SK-N-MC (cell line): ENCODE measurements at regions not wholly inside any gene's neighbourhood (a gene's known extent, or its start where the extent isn't known, plus 50 kb on each side); places are given as distances from the start of the nearest gene placed in this dataset.
"Not testable (repeated sequence)": the region's sequence is repeated elsewhere in the genome, so short reads cannot be mapped to it uniquely, and the experiment has no call there.

ENCODE experiments used
- DNase-seq: peaks from one replicate; pipeline ENCODE4 v3.0.0-alpha.2; 2011; ENCODE audit warnings: low read depth, low spot score
- H3K27ac ChIP-seq: fragments of 200-600 bp; sonication (generic); 2 replicates; pipeline ENCODE4 v1.5.1; 2016; ENCODE audit warnings: mixed run types
- H3K36me3 ChIP-seq: fragments of 200-600 bp; sonication (generic); 2 replicates; pipeline ENCODE4 v1.6.1; 2017; ENCODE audit warnings: antibody characterized with exemption, low read length, mixed read lengths; ENCODE audit not compliant: insufficient read depth
- H3K4me3 ChIP-seq: fragments of 200-600 bp; sonication (generic); 2 replicates; pipeline ENCODE4 v1.5.1; 2016
- H3K9ac ChIP-seq: fragments of 200-600 bp; sonication (generic); 2 replicates; pipeline ENCODE4 v1.8.0; 2017; ENCODE audit warnings: mixed run types, mixed read lengths; ENCODE audit not compliant: insufficient read length
- H3K9me3 ChIP-seq: fragments of 200-600 bp; sonication (generic); 2 replicates; pipeline ENCODE4 v1.6.1; 2017; ENCODE audit warnings: low read depth, mild to moderate bottlenecking, antibody characterized with exemption, low read length, moderate library complexity, mixed read lengths
- EZH2 ChIP-seq: fragments of 200-600 bp; sonication (generic); IDR thresholded peaks from one replicate; pipeline ENCODE4 v1.6.1; 2017; ENCODE audit warnings: antibody characterized with exemption
- FOXP2 ChIP-seq: optimal IDR thresholded peaks from 2 replicates; pipeline ENCODE3; 2011; ENCODE audit warnings: mild to moderate bottlenecking, moderate library complexity; ENCODE audit not compliant: insufficient read depth; ENCODE audit errors: extremely low read length, control extremely low read depth
- POLR2AphosphoS5 ChIP-seq: IDR thresholded peaks from 2 replicates; pipeline ENCODE4 v1.6.1; 2012; ENCODE audit warnings: mild to moderate bottlenecking, low read depth, low read length, borderline replicate concordance

DNA sequence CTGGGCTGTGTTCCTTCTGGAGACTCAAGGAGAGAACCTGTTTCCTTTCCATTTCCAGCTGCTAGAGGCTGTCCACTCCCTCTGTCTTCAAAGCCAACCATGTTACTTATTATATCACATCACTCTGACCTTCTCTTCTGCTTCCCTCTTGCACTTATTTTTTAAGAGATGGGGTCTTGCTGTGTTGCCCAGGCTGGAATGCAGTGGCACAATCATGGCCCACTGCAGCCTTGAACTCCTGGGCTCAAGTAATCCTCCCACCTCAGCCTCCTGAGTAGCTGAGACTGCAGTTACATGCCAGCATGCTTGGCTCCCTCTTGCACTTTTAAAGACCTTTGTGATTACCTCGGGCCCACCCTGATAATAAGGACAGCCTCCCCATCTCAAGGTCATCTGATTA, 160.0 kb upstream of the DTNBP1 start:
- TF ChIP-seq POLR2AphosphoS5 (no peak), FOXP2 (no peak), EZH2 (no peak)
- Histone ChIP-seq H3K36me3 (no peaks in the 10 kb centered on the region), H3K27ac (no peak overlapping the region), H3K4me3 (no peak overlapping the region), H3K9ac (no peak overlapping the region), H3K9me3 (no peaks in the 10 kb centered on the region)
- DNase-seq = no peak

DNA sequence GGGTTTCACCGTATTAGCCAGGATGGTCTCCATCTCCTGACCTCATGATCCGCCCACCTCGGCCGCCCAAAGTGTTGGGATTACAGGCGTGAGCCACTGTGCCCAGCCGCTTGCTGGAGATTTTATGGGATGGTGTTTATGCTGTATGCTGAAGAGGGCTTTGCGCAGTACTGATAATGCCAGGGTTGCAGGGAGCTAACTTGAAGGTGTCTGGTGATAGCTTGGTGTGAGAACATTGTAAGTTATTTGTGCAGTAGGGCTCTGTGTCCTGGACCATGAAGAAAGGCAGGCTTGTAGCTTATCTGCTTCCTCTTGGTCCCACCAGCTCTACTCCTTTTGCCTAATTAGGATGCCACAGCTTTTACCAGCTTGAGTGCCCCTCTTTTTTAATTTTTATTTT, 157.0 kb upstream of the DTNBP1 start:
- no peak for TF ChIP-seq EZH2
- TF ChIP-seq POLR2AphosphoS5 = no peak
- TF ChIP-seq FOXP2 = no peak

DNA sequence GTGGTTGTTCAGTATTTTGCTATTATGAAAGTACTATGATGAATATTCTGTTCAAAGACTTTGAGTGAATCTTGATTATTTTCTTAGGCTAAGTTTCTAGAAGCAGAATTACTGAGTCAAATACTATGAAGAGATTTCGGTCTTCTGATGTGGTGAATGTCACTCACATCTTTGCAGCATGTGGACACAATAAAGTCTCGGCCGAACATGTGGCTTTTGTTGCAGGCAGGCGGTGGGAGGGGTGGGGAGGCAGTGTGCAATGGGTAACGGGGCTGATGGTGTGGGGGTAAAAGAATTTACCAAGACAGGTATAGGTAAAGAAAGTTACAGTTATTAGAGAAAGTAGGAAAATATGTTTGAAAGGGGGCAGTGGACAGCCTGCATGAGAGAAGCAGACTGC, 156.4 kb upstream of the DTNBP1 start:
- no peak for TF ChIP-seq POLR2AphosphoS5
- no peak for TF ChIP-seq EZH2
- TF ChIP-seq FOXP2 = no peak
- Histone ChIP-seq H3K9me3 (no peaks in the 10 kb centered on the region), H3K9ac (no peak overlapping the region), H3K27ac (no peak overlapping the region), H3K36me3 (no peaks in the 10 kb centered on the region), H3K4me3 (no peak overlapping the region)
- DNase-seq = no peak

More for the DNA sequence above, 157.0 kb upstream of the DTNBP1 start:
- Histone ChIP-seq H3K9ac (no peak overlapping the region), H3K9me3 (no peaks in the 10 kb centered on the region), H3K27ac (no peak overlapping the region), H3K4me3 (no peak overlapping the region), H3K36me3 (no peaks in the 10 kb centered on the region)
- no peak for DNase-seq

DNA sequence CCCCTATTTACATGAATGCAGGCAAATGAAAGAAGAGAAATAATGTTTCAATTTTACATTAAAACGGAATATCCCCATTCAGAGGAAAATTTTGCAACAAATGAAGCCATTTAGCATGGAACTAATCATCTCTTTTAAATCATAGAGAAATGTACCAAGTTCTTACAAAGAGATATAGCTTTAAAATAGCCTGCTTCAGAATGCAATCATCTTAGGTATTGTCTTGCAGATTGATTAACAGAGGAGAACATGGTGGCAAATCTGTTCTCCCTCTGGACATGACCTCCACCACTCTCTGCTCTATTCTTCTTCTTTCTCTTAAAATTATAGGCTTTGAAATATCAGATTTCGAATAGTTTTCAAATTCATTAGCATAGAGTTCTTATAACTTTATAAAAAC, 155.7 kb upstream of the DTNBP1 start:
- no peak overlapping the region for H3K27ac ChIP-seq
- H3K36me3 ChIP-seq = no peaks in the 10 kb centered on the region
- no peak overlapping the region for H3K4me3 ChIP-seq
- no peaks in the 10 kb centered on the region for H3K9me3 ChIP-seq
- no peak for DNase-seq
- TF ChIP-seq POLR2AphosphoS5 (no peak), EZH2 (no peak), FOXP2 (no peak)
- H3K9ac ChIP-seq = no peak overlapping the region

DNA sequence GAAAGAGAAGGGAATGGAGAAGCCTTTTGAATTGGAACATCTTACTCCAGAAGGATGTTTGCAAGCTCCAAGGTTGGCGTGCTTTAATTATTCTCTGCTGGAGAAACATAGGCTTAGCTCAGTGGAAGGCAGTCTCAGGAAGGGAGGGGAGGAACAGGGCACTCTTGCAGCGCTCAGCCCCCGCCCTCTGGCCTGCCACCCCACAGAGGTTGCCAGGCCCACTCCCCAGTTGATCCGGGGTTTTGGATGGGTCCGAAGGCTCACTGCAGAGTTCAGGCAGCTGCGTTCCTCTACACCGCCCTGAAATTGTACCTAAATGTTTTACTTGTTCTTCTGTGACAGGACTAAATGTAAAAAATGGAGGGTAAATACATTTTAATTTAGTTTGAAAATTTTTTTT, 155.2 kb upstream of the DTNBP1 start:
- Histone ChIP-seq H3K36me3 (no peaks in the 10 kb centered on the region), H3K9me3 (no peaks in the 10 kb centered on the region), H3K9ac (no peak overlapping the region)

DNA sequence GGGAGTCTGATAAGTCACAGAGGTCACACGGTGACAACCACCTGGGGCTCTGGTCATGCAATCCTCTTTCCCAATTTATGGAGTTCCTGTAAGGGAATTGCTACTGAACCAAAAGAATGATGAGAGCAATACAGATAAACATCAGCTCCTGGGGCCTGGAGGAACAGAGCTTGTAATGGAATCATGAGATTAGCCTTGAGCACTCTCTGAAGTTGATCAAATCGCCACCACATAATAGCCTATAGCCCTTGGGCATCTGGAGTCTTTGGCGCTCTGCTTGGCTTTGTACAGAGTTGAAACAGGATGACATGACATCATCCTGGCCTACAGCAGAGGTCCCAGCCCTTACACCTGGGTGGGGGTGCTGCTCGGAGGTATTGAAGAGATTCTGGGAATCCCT, 154.3 kb upstream of the DTNBP1 start:
- Histone ChIP-seq H3K4me3 (no peak overlapping the region), H3K27ac (no peak overlapping the region), H3K36me3 (no peaks in the 10 kb centered on the region), H3K9me3 (no peaks in the 10 kb centered on the region), H3K9ac (no peak overlapping the region)
- TF ChIP-seq EZH2 (no peak), FOXP2 (no peak), POLR2AphosphoS5 (no peak)
- no peak for DNase-seq

More for the DNA sequence above, 155.2 kb upstream of the DTNBP1 start:
- TF ChIP-seq EZH2 (no peak), POLR2AphosphoS5 (no peak), FOXP2 (no peak)
- Histone ChIP-seq H3K4me3 (no peak overlapping the region), H3K27ac (no peak overlapping the region)
- no peak for DNase-seq

DNA sequence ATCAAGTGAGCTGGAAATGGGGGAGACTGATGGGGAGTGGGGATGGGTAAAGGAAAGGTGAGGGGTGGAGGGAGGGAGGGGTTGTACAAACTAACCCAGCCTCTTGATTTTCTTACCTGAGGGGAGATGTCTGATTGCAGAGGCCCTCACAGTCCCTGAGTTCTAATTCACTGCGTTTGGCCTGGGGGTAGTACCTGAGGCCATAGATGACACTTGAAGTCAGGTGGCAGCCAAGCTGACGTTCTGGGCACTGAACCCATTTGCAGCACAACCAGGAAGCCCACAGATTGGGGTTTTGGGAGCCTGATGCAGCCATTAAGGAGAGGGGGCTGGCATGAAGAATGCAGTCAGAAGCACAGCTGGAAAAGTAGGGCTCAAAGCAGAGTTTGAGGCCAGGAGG, 153.8 kb upstream of the DTNBP1 start:
- no peak for TF ChIP-seq EZH2
- TF ChIP-seq FOXP2 = no peak
- no peak for TF ChIP-seq POLR2AphosphoS5
- no peak overlapping the region for H3K9ac ChIP-seq
- H3K9me3 ChIP-seq = no peaks in the 10 kb centered on the region
- H3K4me3 ChIP-seq = no peak overlapping the region
- H3K27ac ChIP-seq = no peak overlapping the region
- no peaks in the 10 kb centered on the region for H3K36me3 ChIP-seq
- no peak for DNase-seq

DNA sequence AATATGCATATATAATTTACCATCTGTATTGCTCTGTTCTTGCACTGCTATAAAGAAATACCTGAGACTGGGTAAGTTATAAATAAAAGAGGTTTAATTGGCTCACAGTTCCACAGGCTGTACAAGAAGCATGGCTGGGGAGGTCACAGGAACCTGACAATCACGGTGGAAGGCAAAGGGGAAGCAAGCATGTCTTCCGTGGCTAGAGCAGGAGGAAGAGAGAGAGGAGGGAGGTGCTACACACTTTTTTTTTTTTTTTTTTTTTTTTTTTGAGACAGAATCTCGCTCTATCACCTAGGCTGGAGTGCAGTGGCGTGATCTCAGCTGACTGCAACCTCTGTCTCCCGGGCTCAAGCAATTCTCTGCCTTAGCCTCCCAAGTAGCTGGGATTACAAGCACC, 150.9 kb upstream of the DTNBP1 start:
- not testable (repeated sequence) for H3K9ac ChIP-seq, H3K27ac ChIP-seq, H3K4me3 ChIP-seq, DNase-seq, H3K36me3 ChIP-seq, H3K9me3 ChIP-seq

DNA sequence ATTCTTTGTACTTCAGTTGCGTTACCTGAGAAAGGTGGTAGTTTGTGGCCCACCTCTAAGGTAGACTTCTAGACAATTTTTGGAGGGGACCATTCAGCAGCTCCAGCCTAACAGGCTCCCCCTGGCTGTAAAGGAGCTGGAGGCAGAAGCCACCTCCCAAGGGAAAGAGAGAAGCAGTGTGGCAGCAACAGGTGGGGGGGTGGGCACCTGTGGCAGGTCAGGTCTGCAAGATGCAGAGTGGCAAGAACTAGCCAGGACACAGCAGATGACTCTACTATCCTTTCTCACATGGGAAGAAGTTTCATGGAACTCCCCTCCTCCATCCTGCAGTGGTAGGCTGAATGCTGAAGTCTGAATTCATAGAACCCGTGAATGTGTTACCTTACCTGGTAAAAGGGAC, 148.3 kb upstream of the DTNBP1 start:
- H3K27ac ChIP-seq = no peak overlapping the region
- TF ChIP-seq FOXP2 = no peak
- no peak for TF ChIP-seq EZH2
- TF ChIP-seq POLR2AphosphoS5 = no peak
- H3K9ac ChIP-seq = no peak overlapping the region
- H3K36me3 ChIP-seq = no peaks in the 10 kb centered on the region
- no peaks in the 10 kb centered on the region for H3K9me3 ChIP-seq
- no peak for DNase-seq
- H3K4me3 ChIP-seq = no peak overlapping the region

DNA sequence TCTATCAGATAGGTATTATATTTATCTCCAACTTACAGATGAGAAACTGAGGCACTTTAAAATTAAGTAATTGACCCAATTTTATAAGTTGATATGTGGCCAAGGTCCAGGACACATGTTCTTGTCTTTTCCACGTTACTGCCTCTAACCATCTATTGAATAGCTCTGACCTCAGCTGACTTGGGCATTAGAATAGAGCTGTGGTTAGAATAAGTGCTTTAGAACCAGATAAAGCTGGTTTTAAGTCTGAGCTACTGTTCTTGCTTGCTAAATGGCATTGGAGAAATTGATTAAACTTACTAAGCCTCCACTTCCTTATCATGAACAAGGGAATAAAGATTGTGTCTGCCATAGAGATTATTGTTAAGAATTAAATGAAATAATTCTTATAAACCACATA, 147.8 kb upstream of the DTNBP1 start:
- no peak overlapping the region for H3K9ac ChIP-seq
- H3K4me3 ChIP-seq = no peak overlapping the region
- H3K27ac ChIP-seq = no peak overlapping the region
- H3K36me3 ChIP-seq = no peaks in the 10 kb centered on the region
- TF ChIP-seq FOXP2 (no peak), POLR2AphosphoS5 (no peak), EZH2 (no peak)
- no peak for DNase-seq
- no peaks in the 10 kb centered on the region for H3K9me3 ChIP-seq
